ENCODE measurements at regions not wholly inside any gene's neighbourhood (a gene's known extent, or its start where the extent isn't known, plus 50 kb on each side); places are given as distances from the start of the nearest gene placed in this dataset.

DNA sequence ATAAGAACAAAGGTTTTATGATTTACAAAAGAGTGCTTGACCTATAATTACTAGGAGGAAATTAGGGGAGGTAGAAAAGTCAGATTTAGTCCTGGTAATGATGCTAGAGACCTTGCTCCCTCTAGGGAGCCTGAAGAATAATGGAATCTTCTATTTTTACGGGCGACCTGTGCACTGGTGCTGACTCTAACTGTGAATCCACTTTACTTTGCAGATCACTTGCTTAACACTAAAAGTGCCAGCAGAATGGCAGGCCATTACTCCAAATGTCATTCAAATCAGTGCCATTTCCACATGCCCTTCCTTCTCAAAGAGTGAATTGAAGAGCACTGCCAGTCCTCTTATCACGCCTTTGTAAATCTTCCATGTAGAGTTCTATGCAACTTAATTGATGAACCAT lies 359.4 kb upstream of the ARRDC3 start:
- WGBS, 2 donors (ENCODE audit: extremely low coverage in 2 of 2, insufficient read length in 2 of 2, insufficient replicate concordance in 1 of 2) = no CpG with 5 or more reads among the region's 3 CpGs
- no peak overlapping the region for H2AFZ ChIP-seq (ENCODE audit: low read length)
- H3K36me3 ChIP-seq (replicated peaks in 1 of 2; ENCODE audit: control insufficient read depth in 2 of 2, insufficient read depth in 2 of 2, low read length in 2 of 2) = no peaks in the 10 kb centered on the region

DNA sequence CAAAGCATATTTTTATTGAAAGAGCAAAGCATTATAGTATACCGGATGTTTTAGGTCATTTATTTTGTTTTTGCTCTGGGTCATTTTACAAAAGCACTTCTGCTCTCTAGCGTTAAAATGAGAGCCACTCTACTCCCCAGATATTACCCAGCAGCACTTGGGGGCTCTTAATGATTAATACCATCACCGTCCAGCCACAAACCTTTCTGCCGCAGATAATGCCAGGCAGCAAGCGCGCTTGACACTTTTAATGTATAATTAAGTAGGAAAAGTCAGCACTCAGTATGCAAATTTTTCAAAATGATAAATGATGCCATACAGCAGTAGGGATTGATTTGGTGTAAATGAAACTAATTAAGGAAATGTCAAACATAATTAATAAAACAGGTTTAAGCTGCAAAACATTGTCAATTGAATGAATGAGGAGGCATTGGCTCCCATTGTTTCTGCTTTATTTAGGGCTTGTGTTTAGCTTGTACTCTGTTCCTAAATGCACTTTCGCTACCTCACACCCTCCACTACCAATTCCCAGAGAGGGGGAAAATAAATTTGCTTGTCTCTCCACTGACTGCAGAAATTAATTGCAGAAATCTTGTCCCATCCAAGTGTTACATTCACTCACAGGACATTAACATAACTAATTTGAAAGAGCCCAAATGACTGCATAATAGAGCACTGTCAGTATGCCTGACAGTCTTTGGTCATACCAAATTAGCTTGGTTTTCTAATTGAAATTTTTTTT lies 358.8 kb upstream of the ARRDC3 start:
- H2AK5ac ChIP-seq (ENCODE audit: low read depth, low read length) = no peak overlapping the region
- no peak overlapping the region for H2BK15ac ChIP-seq (ENCODE audit: low read length)
- H3K4ac ChIP-seq (ENCODE audit: low read length) = no peak overlapping the region
- no peak overlapping the region for H3K14ac ChIP-seq (ENCODE audit: low read length)
- no peak overlapping the region for H3K4me2 ChIP-seq (ENCODE audit: insufficient read depth, low read length, poor library complexity, severe bottlenecking)
- no peak overlapping the region for H3K9ac ChIP-seq (ENCODE audit: low read depth, low read length, poor library complexity)
- no peaks in the 10 kb centered on the region for H3K79me1 ChIP-seq (ENCODE audit: low read depth, low read length)
- H3K4me3 ChIP-seq (ENCODE audit: low read length in 2 of 2) = no peak overlapping the region
- peaks cover 0 to 4% of the 10 kb centered on the region in 2 donors for H3K4me1 ChIP-seq (ENCODE audit: control insufficient read depth in 2 of 2, insufficient read depth in 1 of 2, low read depth in 1 of 2, low read length in 2 of 2)
- H2AFZ ChIP-seq (ENCODE audit: low read length) = no peak overlapping the region
- H3K36me3 ChIP-seq (replicated peaks in 1 of 2; ENCODE audit: control insufficient read depth in 2 of 2, insufficient read depth in 2 of 2, low read length in 2 of 2) = no peaks in the 10 kb centered on the region
- H3K27me3 ChIP-seq (ENCODE audit: control insufficient read depth in 3 of 3, insufficient read depth in 3 of 3, low read depth in 1 of 3, low read length in 3 of 3) = no peaks in the 10 kb centered on the region
- no peak for DNase-seq (ENCODE audit: low spot score)
- no peak overlapping the region for H2BK12ac ChIP-seq (ENCODE audit: low read length)
- no peak overlapping the region for H4K8ac ChIP-seq (ENCODE audit: low read depth, low read length)
- H3K27ac ChIP-seq (replicated peaks; ENCODE audit: low read length) = no peak overlapping the region
- H2BK120ac ChIP-seq (ENCODE audit: low read depth, low read length) = no peak overlapping the region
- no peak overlapping the region for H3K18ac ChIP-seq (ENCODE audit: low read length)
- no peak overlapping the region for H4K91ac ChIP-seq (ENCODE audit: low read depth, low read length, poor library complexity)
- no peak overlapping the region for H3K23ac ChIP-seq (ENCODE audit: low read depth, low read length, poor library complexity)
- no CpG with 5 or more reads among the region's 7 CpGs for WGBS, 2 donors (ENCODE audit: extremely low coverage in 2 of 2, insufficient read length in 2 of 2, insufficient replicate concordance in 1 of 2)
- no peak overlapping the region for H2BK5ac ChIP-seq (ENCODE audit: low read length)
- no peaks in the 10 kb centered on the region for H3K9me3 ChIP-seq (replicated peaks in 1 of 2; ENCODE audit: control insufficient read depth in 2 of 2, insufficient read depth in 1 of 2, low read depth in 1 of 2, low read length in 2 of 2)

More for the DNA sequence above, 359.4 kb upstream of the ARRDC3 start:
- Histone ChIP-seq H3K4me3 (ENCODE audit: low read length in 2 of 2) (no peak overlapping the region), H2AK5ac (ENCODE audit: low read depth, low read length) (no peak overlapping the region), H2BK120ac (ENCODE audit: low read depth, low read length) (no peak overlapping the region), H3K27ac (replicated peaks; ENCODE audit: low read length) (no peak overlapping the region), H3K9me3 (replicated peaks in 1 of 2; ENCODE audit: control insufficient read depth in 2 of 2, insufficient read depth in 1 of 2, low read depth in 1 of 2, low read length in 2 of 2) (no peaks in the 10 kb centered on the region), H3K18ac (ENCODE audit: low read length) (no peak overlapping the region), H3K4me2 (ENCODE audit: insufficient read depth, low read length, poor library complexity, severe bottlenecking) (no peak overlapping the region), H4K91ac (ENCODE audit: low read depth, low read length, poor library complexity) (no peak overlapping the region), H3K9ac (ENCODE audit: low read depth, low read length, poor library complexity) (no peak overlapping the region), H3K4ac (ENCODE audit: low read length) (no peak overlapping the region), H3K79me1 (ENCODE audit: low read depth, low read length) (no peaks in the 10 kb centered on the region), H3K23ac (ENCODE audit: low read depth, low read length, poor library complexity) (no peak overlapping the region), H2BK12ac (ENCODE audit: low read length) (no peak overlapping the region), H4K8ac (ENCODE audit: low read depth, low read length) (no peak overlapping the region), H2BK5ac (ENCODE audit: low read length) (no peak overlapping the region), H3K27me3 (ENCODE audit: control insufficient read depth in 3 of 3, insufficient read depth in 3 of 3, low read depth in 1 of 3, low read length in 3 of 3) (no peaks in the 10 kb centered on the region), H3K14ac (ENCODE audit: low read length) (no peak overlapping the region), H2BK15ac (ENCODE audit: low read length) (no peak overlapping the region), H3K4me1 (ENCODE audit: control insufficient read depth in 2 of 2, insufficient read depth in 1 of 2, low read depth in 1 of 2, low read length in 2 of 2) (peaks cover 0 to 4% of the 10 kb centered on the region in 2 donors)
- DNase-seq (ENCODE audit: low spot score) = no peak

DNA sequence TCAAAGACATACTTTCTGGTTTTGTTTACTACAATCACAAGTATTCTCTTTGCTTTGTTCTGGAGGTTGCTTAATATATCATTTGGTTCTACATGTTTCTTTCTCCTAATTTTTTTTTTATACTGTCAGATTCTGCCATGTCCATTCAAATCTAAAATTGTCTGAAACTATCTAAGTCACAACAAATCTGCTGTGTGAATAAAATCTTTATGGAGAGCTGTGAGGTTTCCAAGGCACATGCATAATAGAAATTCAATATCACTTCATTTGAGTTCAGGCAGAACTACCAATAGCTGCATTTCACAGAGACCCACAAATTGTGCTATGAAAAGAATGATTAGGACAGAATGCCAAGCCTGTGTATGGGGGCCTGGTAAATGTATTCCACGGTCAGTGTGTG lies 346.9 kb upstream of the ARRDC3 start:
- no peaks in the 10 kb centered on the region for H3K27me3 ChIP-seq (ENCODE audit: control insufficient read depth in 3 of 3, insufficient read depth in 3 of 3, low read depth in 1 of 3, low read length in 3 of 3)
- no peak overlapping the region for H2BK120ac ChIP-seq (ENCODE audit: low read depth, low read length)
- peaks cover 0 to 3% of the 10 kb centered on the region in 2 donors for H3K9me3 ChIP-seq (replicated peaks in 1 of 2; ENCODE audit: control insufficient read depth in 2 of 2, insufficient read depth in 1 of 2, low read depth in 1 of 2, low read length in 2 of 2)
- H2BK15ac ChIP-seq (ENCODE audit: low read length) = no peak overlapping the region
- no peak overlapping the region for H3K4me3 ChIP-seq (ENCODE audit: low read length in 2 of 2)
- no peak overlapping the region for H2AFZ ChIP-seq (ENCODE audit: low read length)
- H3K36me3 ChIP-seq (replicated peaks in 1 of 2; ENCODE audit: control insufficient read depth in 2 of 2, insufficient read depth in 2 of 2, low read length in 2 of 2) = no peaks in the 10 kb centered on the region
- H4K91ac ChIP-seq (ENCODE audit: low read depth, low read length, poor library complexity) = no peak overlapping the region
- no peak overlapping the region for H3K9ac ChIP-seq (ENCODE audit: low read depth, low read length, poor library complexity)
- no peak overlapping the region for H3K27ac ChIP-seq (replicated peaks; ENCODE audit: low read length)
- H2BK5ac ChIP-seq (ENCODE audit: low read length) = no peak overlapping the region
- H3K18ac ChIP-seq (ENCODE audit: low read length) = no peak overlapping the region
- H4K8ac ChIP-seq (ENCODE audit: low read depth, low read length) = no peak overlapping the region
- H2AK5ac ChIP-seq (ENCODE audit: low read depth, low read length) = no peak overlapping the region
- no peak overlapping the region for H2BK12ac ChIP-seq (ENCODE audit: low read length)
- DNase-seq (ENCODE audit: low spot score) = no peak
- no peak overlapping the region for H3K4ac ChIP-seq (ENCODE audit: low read length)
- H3K79me1 ChIP-seq (ENCODE audit: low read depth, low read length) = no peaks in the 10 kb centered on the region
- peaks cover 0 to 1% of the 10 kb centered on the region in 2 donors for H3K4me1 ChIP-seq (ENCODE audit: control insufficient read depth in 2 of 2, insufficient read depth in 1 of 2, low read depth in 1 of 2, low read length in 2 of 2)
- H3K23ac ChIP-seq (ENCODE audit: low read depth, low read length, poor library complexity) = no peak overlapping the region
- no peak overlapping the region for H3K14ac ChIP-seq (ENCODE audit: low read length)
- WGBS, 2 donors (ENCODE audit: extremely low coverage in 2 of 2, insufficient read length in 2 of 2, insufficient replicate concordance in 1 of 2) = no CpG with 5 or more reads among the region's 1 CpG
- no peak overlapping the region for H3K4me2 ChIP-seq (ENCODE audit: insufficient read depth, low read length, poor library complexity, severe bottlenecking)

DNA sequence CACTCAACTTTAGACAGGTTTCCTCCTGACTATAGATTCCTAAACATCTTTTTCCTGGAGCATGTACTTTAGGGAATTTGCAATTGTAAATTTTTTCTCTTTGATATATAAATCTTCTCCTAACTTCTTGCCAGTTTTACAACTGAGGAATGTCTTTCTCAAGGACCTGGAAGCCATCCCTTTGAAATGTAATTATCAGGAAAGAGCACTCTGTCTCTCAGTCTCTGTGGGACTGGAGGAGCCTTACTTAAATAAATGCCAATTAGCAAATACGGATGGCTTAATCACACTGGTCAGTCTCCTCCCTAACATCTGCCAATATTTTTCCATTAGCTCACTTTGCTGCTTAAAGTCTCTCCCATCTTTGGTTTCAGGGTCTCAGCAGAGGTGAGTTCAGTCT lies 344.3 kb upstream of the ARRDC3 start:
- Histone ChIP-seq H3K27ac (replicated peaks; ENCODE audit: low read length) (no peak overlapping the region), H3K79me1 (ENCODE audit: low read depth, low read length) (no peaks in the 10 kb centered on the region), H3K36me3 (replicated peaks in 1 of 2; ENCODE audit: control insufficient read depth in 2 of 2, insufficient read depth in 2 of 2, low read length in 2 of 2) (no peaks in the 10 kb centered on the region), H2BK15ac (ENCODE audit: low read length) (no peak overlapping the region), H3K9ac (ENCODE audit: low read depth, low read length, poor library complexity) (no peak overlapping the region), H3K4me2 (ENCODE audit: insufficient read depth, low read length, poor library complexity, severe bottlenecking) (no peak overlapping the region), H2BK12ac (ENCODE audit: low read length) (no peak overlapping the region), H4K91ac (ENCODE audit: low read depth, low read length, poor library complexity) (no peak overlapping the region), H3K4me1 (ENCODE audit: control insufficient read depth in 2 of 2, insufficient read depth in 1 of 2, low read depth in 1 of 2, low read length in 2 of 2) (peaks cover 0 to 1% of the 10 kb centered on the region in 2 donors), H3K27me3 (ENCODE audit: control insufficient read depth in 3 of 3, insufficient read depth in 3 of 3, low read depth in 1 of 3, low read length in 3 of 3) (no peaks in the 10 kb centered on the region), H3K9me3 (replicated peaks in 1 of 2; ENCODE audit: control insufficient read depth in 2 of 2, insufficient read depth in 1 of 2, low read depth in 1 of 2, low read length in 2 of 2) (no peaks in the 10 kb centered on the region), H3K14ac (ENCODE audit: low read length) (no peak overlapping the region), H2AFZ (ENCODE audit: low read length) (no peak overlapping the region), H3K18ac (ENCODE audit: low read length) (no peak overlapping the region), H2BK5ac (ENCODE audit: low read length) (no peak overlapping the region), H3K4ac (ENCODE audit: low read length) (no peak overlapping the region), H3K23ac (ENCODE audit: low read depth, low read length, poor library complexity) (no peak overlapping the region), H2AK5ac (ENCODE audit: low read depth, low read length) (no peak overlapping the region), H3K4me3 (ENCODE audit: low read length in 2 of 2) (no peak overlapping the region), H4K8ac (ENCODE audit: low read depth, low read length) (no peak overlapping the region), H2BK120ac (ENCODE audit: low read depth, low read length) (no peak overlapping the region)
- no peak for DNase-seq (ENCODE audit: low spot score)
- WGBS, 2 donors (ENCODE audit: extremely low coverage in 2 of 2, insufficient read length in 2 of 2, insufficient replicate concordance in 1 of 2) = no CpG with 5 or more reads among the region's 1 CpG

All from neuronal stem cell (in vitro differentiated cells).